GM23338 (cell line): ENCODE measurements at regions not wholly inside any gene's neighbourhood (a gene's known extent, or its start where the extent isn't known, plus 50 kb on each side); places are given as distances from the start of the nearest gene placed in this dataset.

Experiments used
- ATAC-seq: fragments of 200-7000 bp; cut with Tn5 transposase; 3 replicates; pipeline ENCODE4 v1.9.1; 2020
- DNase-seq: peaks from one replicate; pipeline ENCODE4 v3.0.0-alpha.2; 2015; ENCODE audit warnings: low spot score
- H2AFZ ChIP-seq: fragments of 200-600 bp; sonication (generic); 2 replicates; pipeline ENCODE4 v1.8.0; 2016; ENCODE audit warnings: antibody characterized with exemption, mild to moderate bottlenecking, moderate library complexity
- H3F3A ChIP-seq: fragments of 200-600 bp; sonication (generic); replicated peaks from 2 replicates; pipeline ENCODE4 v1.8.0; 2017; ENCODE audit warnings: antibody characterized with exemption, mixed run types, low read depth
- H3K27ac ChIP-seq: fragments of 200-600 bp; sonication (generic); 2 replicates; pipeline ENCODE4 v1.6.1; 2016; ENCODE audit warnings: low read depth
- H3K27me3 ChIP-seq: fragments of 200-600 bp; sonication (generic); 2 replicates; pipeline ENCODE4 v1.8.0; 2016; ENCODE audit warnings: mild to moderate bottlenecking, mixed run types, moderate library complexity; ENCODE audit not compliant: insufficient read depth
- H3K36me3 ChIP-seq: fragments of 200-600 bp; sonication (generic); 2 replicates; pipeline ENCODE4 v1.8.0; 2016; ENCODE audit warnings: mild to moderate bottlenecking; ENCODE audit not compliant: insufficient read depth
- H3K4me1 ChIP-seq: fragments of 200-600 bp; sonication (generic); 2 replicates; pipeline ENCODE4 v1.8.0; 2016; ENCODE audit warnings: mild to moderate bottlenecking, moderate library complexity; ENCODE audit not compliant: insufficient read depth
- H3K4me2 ChIP-seq: fragments of 200-600 bp; sonication (generic); 2 replicates; pipeline ENCODE4 v1.7.1; 2017; ENCODE audit warnings: mixed run types
- H3K4me3 ChIP-seq: fragments of 200-600 bp; sonication (generic); 2 replicates; pipeline ENCODE4 v1.6.1; 2016; ENCODE audit warnings: mixed run types
- H3K79me2 ChIP-seq: fragments of 200-600 bp; sonication (generic); replicated peaks from 2 replicates; pipeline ENCODE4 v1.8.0; 2017; ENCODE audit warnings: mild to moderate bottlenecking; ENCODE audit not compliant: insufficient read depth
- H3K9me2 ChIP-seq: fragments of 200-600 bp; sonication (generic); 2 replicates; pipeline ENCODE4 v1.8.0; 2017; ENCODE audit not compliant: insufficient read depth
- H4K20me1 ChIP-seq: fragments of 200-600 bp; sonication (generic); replicated peaks from 2 replicates; pipeline ENCODE4 v1.8.0; 2017; ENCODE audit warnings: mild to moderate bottlenecking; ENCODE audit not compliant: insufficient read depth
- H3K27ac Mint-ChIP-seq: 2 replicates; pipeline ENCODE4 v1.8.0; 2020; ENCODE audit warnings: inconsistent platforms, mild to moderate bottlenecking, moderate library complexity, mixed read lengths
- H3K27me3 Mint-ChIP-seq: 3 replicates; pipeline ENCODE4 v1.8.0; 2022; ENCODE audit warnings: low read depth, mild to moderate bottlenecking, moderate library complexity, mixed read lengths, inconsistent platforms; ENCODE audit not compliant: insufficient read depth, poor library complexity
- H3K36me3 Mint-ChIP-seq: 3 replicates; pipeline ENCODE4 v1.8.0; 2021; ENCODE audit warnings: low read depth, mild to moderate bottlenecking, inconsistent platforms, moderate library complexity, mixed read lengths
- H3K4me1 Mint-ChIP-seq: 3 replicates; pipeline ENCODE4 v1.8.0; 2020; ENCODE audit warnings: mild to moderate bottlenecking, inconsistent platforms, mixed read lengths
- H3K4me3 Mint-ChIP-seq: 3 replicates; pipeline ENCODE4 v1.8.0; 2021; ENCODE audit warnings: moderate library complexity, mild to moderate bottlenecking, inconsistent platforms, mixed read lengths
- H3K9me3 Mint-ChIP-seq: 3 replicates; pipeline ENCODE4 v1.8.0; 2020; ENCODE audit warnings: moderate library complexity, mild to moderate bottlenecking, inconsistent platforms, mixed read lengths
- CREB1 ChIP-seq: fragments of 250-450 bp; sonication (Bioruptor Pico); IDR thresholded peaks from 2 replicates; pipeline ENCODE4 v1.5.0; 2020; ENCODE audit warnings: low read depth, mild to moderate bottlenecking, moderate library complexity
- CTCF ChIP-seq, 2 experiments: fragments of 200-600 bp in 1 of 2; sonication (generic) in 1 of 2; conservative IDR thresholded peaks; 2 replicates each; pipeline versions ENCODE4 v1.5.1 to v1.6.1; 2016 to 2017; ENCODE audit warnings: antibody characterized with exemption in 2 of 2, low read depth in 2 of 2, mild to moderate bottlenecking in 2 of 2, moderate library complexity in 1 of 2
- EZH2 ChIP-seq: fragments of 200-600 bp; sonication (generic); IDR thresholded peaks from one replicate; pipeline ENCODE4 v1.8.0; 2017; ENCODE audit warnings: antibody characterized with exemption, mild to moderate bottlenecking, low read depth; ENCODE audit not compliant: unreplicated experiment
- EZH2phosphoT487 ChIP-seq: fragments of 200-600 bp; sonication (generic); IDR thresholded peaks from one replicate; pipeline ENCODE4 v1.8.1; 2018; ENCODE audit warnings: antibody characterized with exemption; ENCODE audit not compliant: unreplicated experiment
- JUNB ChIP-seq: IDR thresholded peaks from one replicate; pipeline ENCODE4 v1.6.1; 2016; ENCODE audit warnings: antibody characterized with exemption; ENCODE audit not compliant: unreplicated experiment
- NANOG ChIP-seq: IDR thresholded peaks from 2 replicates; pipeline ENCODE4 v1.6.1; 2016; ENCODE audit warnings: antibody characterized with exemption, borderline replicate concordance
- POLR2AphosphoS5 ChIP-seq: IDR thresholded peaks from 2 replicates; pipeline ENCODE4 v1.6.1; 2016; ENCODE audit warnings: antibody characterized with exemption, low read depth
- STAT1 ChIP-seq: IDR thresholded peaks from one replicate; pipeline ENCODE4 v1.6.1; 2016; ENCODE audit warnings: antibody characterized with exemption; ENCODE audit not compliant: unreplicated experiment
- ZNF114 ChIP-seq: fragments of 250-450 bp; sonication (Bioruptor Pico); IDR thresholded peaks from 2 replicates; pipeline ENCODE4 v1.5.0; 2020; ENCODE audit warnings: mild to moderate bottlenecking, moderate library complexity
- ZNF331 ChIP-seq: fragments of 250-450 bp; sonication (Bioruptor Pico); IDR thresholded peaks from 2 replicates; pipeline ENCODE4 v1.5.0; 2020; ENCODE audit warnings: low read depth, mild to moderate bottlenecking, moderate library complexity
- ZNF462 ChIP-seq: fragments of 250-450 bp; sonication (Bioruptor Pico); IDR thresholded peaks from 2 replicates; pipeline ENCODE4 v1.5.0; 2020; ENCODE audit warnings: mild to moderate bottlenecking, moderate library complexity
- TF ChIP-seq, protein P1 (sequence below): IDR thresholded peaks from one replicate; pipeline ENCODE4 v1.6.1; 2018; ENCODE audit warnings: antibody characterized with exemption; ENCODE audit not compliant: unreplicated experiment
- TF ChIP-seq, protein P2 (sequence below): IDR thresholded peaks from 2 replicates; pipeline ENCODE4 v1.6.1; 2016; ENCODE audit warnings: antibody characterized with exemption

DNA sequence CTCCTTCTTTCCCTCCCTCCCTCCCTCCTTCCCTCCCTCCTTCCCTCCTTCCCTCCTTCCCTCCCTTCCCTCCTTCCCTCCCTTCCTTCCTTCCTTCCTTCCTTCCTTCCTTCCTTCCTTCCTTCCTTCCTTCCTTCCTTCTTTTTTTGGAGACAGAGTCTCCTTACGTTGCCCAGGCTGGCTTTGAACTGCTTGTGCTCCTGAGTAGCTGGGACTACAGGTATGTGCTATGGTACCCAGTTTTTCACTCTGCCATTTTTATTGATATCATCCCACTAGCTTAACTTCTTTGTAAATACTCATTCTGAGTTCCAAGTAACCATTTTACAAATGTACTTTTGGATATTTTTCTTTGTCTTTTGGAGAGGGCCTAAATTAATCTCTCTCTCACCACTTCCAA, 336.8 kb upstream of the DDI1 start:
- Mint-ChIP-seq H3K27ac (no peak overlapping the region), H3K9me3 (0 out of 3 replicates have a peak, but pooled peaks cover 5% of the 10 kb centered on the region), H3K4me1 (no peaks in the 10 kb centered on the region; the same call in 1 of the 3 replicates), H3K27me3 (no peaks in the 10 kb centered on the region), H3K36me3 (no peaks in the 10 kb centered on the region), H3K4me3 (no peak overlapping the region)
- Histone ChIP-seq H3K9me2 (no peaks in the 10 kb centered on the region), H3K27ac (no peak overlapping the region), H3K4me3 (no peak overlapping the region), H3F3A (no peaks in the 10 kb centered on the region), H3K79me2 (no peaks in the 10 kb centered on the region), H3K4me1 (0 out of 2 replicates have a peak, but pooled peaks cover 4% of the 10 kb centered on the region), H3K27me3 (no peaks in the 10 kb centered on the region), H3K4me2 (no peak overlapping the region), H4K20me1 (no peaks in the 10 kb centered on the region), H3K36me3 (no peaks in the 10 kb centered on the region), H2AFZ (no peak overlapping the region)
- ATAC-seq (no peak), DNase-seq (no peak)
- TF ChIP-seq CREB1 (CRISPR knock-in tag): no peak
- no peak for TF ChIP-seq JUNB
- no peak for TF ChIP-seq EZH2phosphoT487
- TF ChIP-seq STAT1: no peak
- TF ChIP-seq, protein P1, sequence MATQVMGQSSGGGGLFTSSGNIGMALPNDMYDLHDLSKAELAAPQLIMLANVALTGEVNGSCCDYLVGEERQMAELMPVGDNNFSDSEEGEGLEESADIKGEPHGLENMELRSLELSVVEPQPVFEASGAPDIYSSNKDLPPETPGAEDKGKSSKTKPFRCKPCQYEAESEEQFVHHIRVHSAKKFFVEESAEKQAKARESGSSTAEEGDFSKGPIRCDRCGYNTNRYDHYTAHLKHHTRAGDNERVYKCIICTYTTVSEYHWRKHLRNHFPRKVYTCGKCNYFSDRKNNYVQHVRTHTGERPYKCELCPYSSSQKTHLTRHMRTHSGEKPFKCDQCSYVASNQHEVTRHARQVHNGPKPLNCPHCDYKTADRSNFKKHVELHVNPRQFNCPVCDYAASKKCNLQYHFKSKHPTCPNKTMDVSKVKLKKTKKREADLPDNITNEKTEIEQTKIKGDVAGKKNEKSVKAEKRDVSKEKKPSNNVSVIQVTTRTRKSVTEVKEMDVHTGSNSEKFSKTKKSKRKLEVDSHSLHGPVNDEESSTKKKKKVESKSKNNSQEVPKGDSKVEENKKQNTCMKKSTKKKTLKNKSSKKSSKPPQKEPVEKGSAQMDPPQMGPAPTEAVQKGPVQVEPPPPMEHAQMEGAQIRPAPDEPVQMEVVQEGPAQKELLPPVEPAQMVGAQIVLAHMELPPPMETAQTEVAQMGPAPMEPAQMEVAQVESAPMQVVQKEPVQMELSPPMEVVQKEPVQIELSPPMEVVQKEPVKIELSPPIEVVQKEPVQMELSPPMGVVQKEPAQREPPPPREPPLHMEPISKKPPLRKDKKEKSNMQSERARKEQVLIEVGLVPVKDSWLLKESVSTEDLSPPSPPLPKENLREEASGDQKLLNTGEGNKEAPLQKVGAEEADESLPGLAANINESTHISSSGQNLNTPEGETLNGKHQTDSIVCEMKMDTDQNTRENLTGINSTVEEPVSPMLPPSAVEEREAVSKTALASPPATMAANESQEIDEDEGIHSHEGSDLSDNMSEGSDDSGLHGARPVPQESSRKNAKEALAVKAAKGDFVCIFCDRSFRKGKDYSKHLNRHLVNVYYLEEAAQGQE: no peak
- TF ChIP-seq CTCF (conservative IDR thresholded peaks at IDR 0.05; ENCODE audit: low read depth in 2 of 2): no peak
- no peak for TF ChIP-seq ZNF462 (CRISPR knock-in tag)
- TF ChIP-seq ZNF114 (CRISPR knock-in tag): no peak
- no peak for TF ChIP-seq ZNF331 (CRISPR knock-in tag)
- TF ChIP-seq, protein P2, sequence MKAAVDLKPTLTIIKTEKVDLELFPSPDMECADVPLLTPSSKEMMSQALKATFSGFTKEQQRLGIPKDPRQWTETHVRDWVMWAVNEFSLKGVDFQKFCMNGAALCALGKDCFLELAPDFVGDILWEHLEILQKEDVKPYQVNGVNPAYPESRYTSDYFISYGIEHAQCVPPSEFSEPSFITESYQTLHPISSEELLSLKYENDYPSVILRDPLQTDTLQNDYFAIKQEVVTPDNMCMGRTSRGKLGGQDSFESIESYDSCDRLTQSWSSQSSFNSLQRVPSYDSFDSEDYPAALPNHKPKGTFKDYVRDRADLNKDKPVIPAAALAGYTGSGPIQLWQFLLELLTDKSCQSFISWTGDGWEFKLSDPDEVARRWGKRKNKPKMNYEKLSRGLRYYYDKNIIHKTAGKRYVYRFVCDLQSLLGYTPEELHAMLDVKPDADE: no peak
- no peak for TF ChIP-seq NANOG
- TF ChIP-seq POLR2AphosphoS5: no peak
- TF ChIP-seq EZH2: no peak
